HepG2 (cell line): ENCODE measurements at regions not wholly inside any gene's neighbourhood (a gene's known extent, or its start where the extent isn't known, plus 50 kb on each side); places are given as distances from the start of the nearest gene placed in this dataset.

Experiments
- ATAC-seq: fragments of 200-7000 bp; cut with Tn5 transposase; 3 replicates; pipeline ENCODE4 v1.9.1; 2020; ENCODE audit warnings: mild to moderate bottlenecking, moderate library complexity
- BruUV-seq: library from RNA; stranded (reverse); fragments of 400-500 nt; replicated peaks from 2 replicates; lab custom pipeline; 2021; lab: Mats Ljungman, UMichigan
- CTCF ChIA-PET: fragments of 300-600 bp; formaldehyde crosslinking; extraction: SDS; loops from one replicate; lab custom pipeline; 2021; ENCODE audit warnings: low total read pairs, inconsistent platforms, low intra/inter-chr PET ratio; lab: Yijun Ruan, JAX
- POLR2A ChIA-PET: fragments of 350-600 bp; sonication (Branson Sonifier 250); formaldehyde crosslinking; loops from one replicate; lab custom pipeline; 2020; ENCODE audit warnings: antibody characterized with exemption, inconsistent platforms; lab: Yijun Ruan, JAX
- DNase-seq: peaks from one replicate; pipeline ENCODE4 v3.0.0-alpha.2; 2015; ENCODE audit warnings: low spot score
- FAIRE-seq: peaks from 3 replicates; lab custom pipeline; 2011; peaks lifted over from hg19 to GRCh38; lab: Jason Lieb, UNC
- H2AFZ ChIP-seq: one replicate; pipeline ENCODE4 v1.6.1; 2011; ENCODE audit warnings: low read length, inconsistent platforms
- H3K27ac ChIP-seq: fragments of 300-600 bp; 3 replicates; pipeline ENCODE4 v1.8.0; 2011; ENCODE audit warnings: mixed run types, mild to moderate bottlenecking, mixed read lengths, low read length, inconsistent platforms; ENCODE audit not compliant: insufficient read depth; ENCODE audit errors: extremely low read length
- H3K27me3 ChIP-seq, 2 experiments: fragments of 200-600 bp in 1 of 2; 2 replicates in 1 of 2; 3 replicates in 1 of 2; pipeline versions ENCODE4 v1.6.0 to v1.8.0; 2011; ENCODE audit warnings: low read length in 2 of 2, mild to moderate bottlenecking in 2 of 2, moderate library complexity in 2 of 2, inconsistent platforms in 1 of 2; ENCODE audit not compliant: insufficient read depth in 2 of 2, control insufficient read depth in 1 of 2
- H3K36me3 ChIP-seq, 2 experiments: fragments of 200-600 bp in 1 of 2; replicated peaks in 1 of 2; 2 replicates in 1 of 2; 3 replicates in 1 of 2; pipeline versions ENCODE4 v1.5.1 to v1.8.0; 2011; ENCODE audit warnings: low read length in 2 of 2, inconsistent platforms in 1 of 2; ENCODE audit not compliant: insufficient read depth in 2 of 2, control insufficient read depth in 1 of 2
- H3K4me1 ChIP-seq: 2 replicates; pipeline ENCODE4 v1.5.1; 2012; ENCODE audit warnings: low read length, inconsistent platforms; ENCODE audit not compliant: insufficient read depth
- H3K4me2 ChIP-seq: 2 replicates; pipeline ENCODE4 v1.6.0; 2011; ENCODE audit warnings: low read depth, low read length, inconsistent platforms
- H3K4me3 ChIP-seq, 3 experiments: fragments of 200-600 bp in 1 of 3; sonication (generic), shearing (Covaris generic) in 1 of 3; replicated peaks in 1 of 3; 2 replicates each; pipeline ENCODE4 v1.5.1; 2011 to 2016; ENCODE audit warnings: low read length in 3 of 3, inconsistent platforms in 2 of 3, low read depth in 2 of 3, mild to moderate bottlenecking in 2 of 3, control low read depth in 1 of 3, mixed read lengths in 1 of 3; ENCODE audit not compliant: insufficient read depth in 1 of 3
- H3K79me2 ChIP-seq: one replicate; pipeline ENCODE4 v1.6.1; 2011; ENCODE audit warnings: low read length, inconsistent platforms; ENCODE audit not compliant: insufficient read depth
- H3K9ac ChIP-seq: 2 replicates; pipeline ENCODE4 v1.6.0; 2011; ENCODE audit warnings: mild to moderate bottlenecking, low read depth, low read length, inconsistent platforms; ENCODE audit not compliant: insufficient read depth
- H3K9me3 ChIP-seq: 2 replicates; pipeline ENCODE4 v1.5.1; 2012; ENCODE audit warnings: mild to moderate bottlenecking, low read length
- H4K20me1 ChIP-seq: 2 replicates; pipeline ENCODE4 v1.6.0; 2011; ENCODE audit warnings: inconsistent platforms, mild to moderate bottlenecking, low read length, moderate library complexity; ENCODE audit not compliant: insufficient read depth
- WGBS: methylation state at CpG from one replicate; pipeline ENCODE4 v1.1.6; 2017; ENCODE audit warnings: low lambda C conversion rate; 5-methylcytosine and 5-hydroxymethylcytosine counted together
- in situ Hi-C: cut with HindIII; loops from 2 replicates; pipeline ENCODE4 v1.10.0; 2017; ENCODE audit warnings: low pct_unique_long_range_greater_than_20kb; ENCODE audit not compliant: extremely low pct_ligation_motif_present
- intact Hi-C: fragments of 100-400 bp; cut with micrococcal nuclease; formaldehyde crosslinking; loops from one replicate; pipeline ENCODE4 v1.10.0; 2022; ENCODE audit not compliant: unreplicated experiment
- TF ChIP-seq, protein P1 (sequence below): sonication (generic); formaldehyde crosslinking; IDR thresholded peaks from 2 replicates; pipeline ENCODE4 v1.5.1; 2020; ENCODE audit warnings: mild to moderate bottlenecking, missing genetic modification reagents, borderline replicate concordance

- Histone ChIP-seq H3K9me3 (no peaks in the 10 kb centered on the region), H3K4me3 (no peak overlapping the region), H3K27ac (no peak overlapping the region), H3K36me3 (no peaks in the 10 kb centered on the region), H4K20me1 (no peaks in the 10 kb centered on the region), H3K9ac (no peak overlapping the region), H3K27me3 (peaks cover 1 to 46% of the 10 kb centered on the region in 2 experiments), H2AFZ (no peak overlapping the region), H3K4me2 (no peak overlapping the region), H3K4me1 (no peaks in the 10 kb centered on the region), H3K79me2 (no peaks in the 10 kb centered on the region)
- no peak for FAIRE-seq
- DNase-seq, result no peak
- BruUV-seq, result no TSS peak
- TF ChIP-seq, protein P1, sequence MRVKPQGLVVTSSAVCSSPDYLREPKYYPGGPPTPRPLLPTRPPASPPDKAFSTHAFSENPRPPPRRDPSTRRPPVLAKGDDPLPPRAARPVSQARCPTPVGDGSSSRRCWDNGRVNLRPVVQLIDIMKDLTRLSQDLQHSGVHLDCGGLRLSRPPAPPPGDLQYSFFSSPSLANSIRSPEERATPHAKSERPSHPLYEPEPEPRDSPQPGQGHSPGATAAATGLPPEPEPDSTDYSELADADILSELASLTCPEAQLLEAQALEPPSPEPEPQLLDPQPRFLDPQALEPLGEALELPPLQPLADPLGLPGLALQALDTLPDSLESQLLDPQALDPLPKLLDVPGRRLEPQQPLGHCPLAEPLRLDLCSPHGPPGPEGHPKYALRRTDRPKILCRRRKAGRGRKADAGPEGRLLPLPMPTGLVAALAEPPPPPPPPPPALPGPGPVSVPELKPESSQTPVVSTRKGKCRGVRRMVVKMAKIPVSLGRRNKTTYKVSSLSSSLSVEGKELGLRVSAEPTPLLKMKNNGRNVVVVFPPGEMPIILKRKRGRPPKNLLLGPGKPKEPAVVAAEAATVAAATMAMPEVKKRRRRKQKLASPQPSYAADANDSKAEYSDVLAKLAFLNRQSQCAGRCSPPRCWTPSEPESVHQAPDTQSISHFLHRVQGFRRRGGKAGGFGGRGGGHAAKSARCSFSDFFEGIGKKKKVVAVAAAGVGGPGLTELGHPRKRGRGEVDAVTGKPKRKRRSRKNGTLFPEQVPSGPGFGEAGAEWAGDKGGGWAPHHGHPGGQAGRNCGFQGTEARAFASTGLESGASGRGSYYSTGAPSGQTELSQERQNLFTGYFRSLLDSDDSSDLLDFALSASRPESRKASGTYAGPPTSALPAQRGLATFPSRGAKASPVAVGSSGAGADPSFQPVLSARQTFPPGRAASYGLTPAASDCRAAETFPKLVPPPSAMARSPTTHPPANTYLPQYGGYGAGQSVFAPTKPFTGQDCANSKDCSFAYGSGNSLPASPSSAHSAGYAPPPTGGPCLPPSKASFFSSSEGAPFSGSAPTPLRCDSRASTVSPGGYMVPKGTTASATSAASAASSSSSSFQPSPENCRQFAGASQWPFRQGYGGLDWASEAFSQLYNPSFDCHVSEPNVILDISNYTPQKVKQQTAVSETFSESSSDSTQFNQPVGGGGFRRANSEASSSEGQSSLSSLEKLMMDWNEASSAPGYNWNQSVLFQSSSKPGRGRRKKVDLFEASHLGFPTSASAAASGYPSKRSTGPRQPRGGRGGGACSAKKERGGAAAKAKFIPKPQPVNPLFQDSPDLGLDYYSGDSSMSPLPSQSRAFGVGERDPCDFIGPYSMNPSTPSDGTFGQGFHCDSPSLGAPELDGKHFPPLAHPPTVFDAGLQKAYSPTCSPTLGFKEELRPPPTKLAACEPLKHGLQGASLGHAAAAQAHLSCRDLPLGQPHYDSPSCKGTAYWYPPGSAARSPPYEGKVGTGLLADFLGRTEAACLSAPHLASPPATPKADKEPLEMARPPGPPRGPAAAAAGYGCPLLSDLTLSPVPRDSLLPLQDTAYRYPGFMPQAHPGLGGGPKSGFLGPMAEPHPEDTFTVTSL (CRISPR knock-in tag), result no peak
- POLR2A ChIA-PET, result no interaction called here
- CTCF ChIA-PET, result no interaction called here
- ATAC-seq, result no peak
- 0% methylated on average over 3 of the region's 3 CpGs for WGBS
- in situ Hi-C loops (no loop called here), intact Hi-C loops (no loop called here)
Observed at GRCh38 chr15:98281130-98281529, 320.6 kb downstream of the ARRDC4 start.
